ENCODE measurements at regions not wholly inside any gene's neighbourhood (a gene's known extent, or its start where the extent isn't known, plus 50 kb on each side); places are given as distances from the start of the nearest gene placed in this dataset.

DNA sequence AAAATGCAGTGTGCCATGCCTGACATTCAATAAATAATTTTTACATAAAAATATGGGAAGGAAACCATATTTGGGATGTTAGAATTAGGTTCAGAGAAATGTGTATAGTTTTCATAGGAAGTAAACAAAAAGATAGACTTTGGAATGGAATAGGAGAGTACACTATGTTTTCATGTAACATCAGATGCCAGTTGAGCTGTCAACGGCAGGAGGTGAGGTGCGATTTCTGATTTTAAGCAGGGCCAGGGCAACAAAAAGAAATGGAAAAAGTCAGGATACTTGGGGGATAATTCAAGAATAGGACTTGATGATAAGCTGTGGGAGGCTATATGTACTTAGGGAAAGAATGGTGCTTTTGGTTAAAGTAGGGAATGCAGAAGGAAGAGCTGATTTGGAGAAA is 639.5 kb downstream of the OTOL1 start:
- no peak for DNase-seq

DNA sequence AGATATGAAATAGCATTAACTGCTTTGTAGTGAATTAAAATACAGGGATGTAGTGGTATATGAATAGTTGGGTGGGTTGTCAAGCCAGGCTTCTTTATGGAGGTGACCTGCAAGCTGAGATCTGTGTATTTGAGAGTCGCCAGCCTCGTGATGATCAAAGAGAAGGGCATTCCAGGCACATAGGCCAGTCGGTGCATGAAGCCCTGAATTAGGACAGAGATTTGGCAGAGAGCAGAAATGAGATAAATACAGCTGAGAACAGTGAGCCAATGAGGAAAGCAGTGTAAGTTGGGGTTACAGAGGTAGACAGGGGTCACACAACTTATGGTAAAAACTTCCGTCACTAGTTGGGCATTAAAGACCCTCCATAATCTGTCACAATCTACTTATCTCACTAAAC is 641.9 kb downstream of the OTOL1 start:
- DNase-seq, result no peak

DNA sequence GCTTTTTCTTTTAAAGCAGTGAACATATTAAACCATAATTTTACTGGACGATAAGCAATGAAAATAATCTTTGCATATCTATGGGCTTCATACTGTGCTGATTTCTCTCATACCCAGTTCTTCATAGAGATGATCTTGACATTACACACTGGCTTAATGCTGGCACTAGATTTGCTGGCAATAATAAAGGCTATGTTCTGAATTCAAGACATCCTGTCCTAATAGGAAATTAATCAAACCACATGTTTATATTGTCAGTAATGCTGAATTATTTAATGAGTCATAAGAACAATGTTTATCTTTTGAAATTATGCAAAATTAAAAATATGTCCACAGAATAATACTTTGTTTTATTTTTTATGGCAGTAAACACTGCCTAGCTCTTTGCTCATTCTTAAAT is 643.2 kb downstream of the OTOL1 start:
- no peak for DNase-seq

DNA sequence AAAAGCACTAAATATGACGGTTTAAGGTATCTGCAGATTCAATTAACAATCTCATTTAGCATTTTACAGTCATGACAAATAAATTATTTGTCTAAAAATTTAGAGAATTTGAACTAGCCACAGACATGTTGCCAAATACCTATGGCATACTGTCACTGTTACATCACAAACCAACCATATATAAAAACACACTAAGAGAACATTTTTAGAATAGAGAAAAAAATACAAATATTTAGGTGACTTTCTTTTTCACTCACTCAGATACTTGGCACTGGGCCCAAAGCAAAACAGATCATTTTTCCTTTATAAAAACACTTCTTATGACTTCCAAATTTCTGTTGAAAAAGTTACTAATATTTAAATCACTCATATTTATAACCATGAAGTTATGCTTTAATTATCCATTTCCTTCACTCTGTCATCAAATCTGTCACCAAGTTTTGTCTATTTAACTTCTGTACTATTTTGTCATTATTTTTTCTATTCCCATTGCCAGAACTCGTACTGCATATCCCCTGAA is 644.7 kb downstream of the OTOL1 start:
- no peak for DNase-seq

DNA sequence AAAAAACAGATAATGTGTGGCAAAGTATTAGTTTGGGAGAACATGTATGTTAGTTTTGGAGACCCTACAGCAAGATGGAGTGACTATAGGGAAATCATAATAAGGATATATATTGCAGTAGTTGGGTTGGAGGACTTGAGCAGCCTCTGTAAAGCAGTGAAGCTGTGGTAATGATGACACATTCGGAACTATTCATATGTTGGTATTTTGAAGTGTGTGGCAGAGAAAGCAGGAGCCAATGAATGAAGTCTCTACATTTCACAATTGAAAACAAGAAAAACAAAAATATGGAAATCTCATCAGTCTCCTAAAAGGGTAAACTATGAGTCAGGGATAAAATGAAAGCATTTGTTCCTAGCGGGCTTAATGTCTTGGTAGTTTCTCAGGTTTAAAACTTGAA is 645.9 kb downstream of the OTOL1 start:
- no peak for DNase-seq

DNA sequence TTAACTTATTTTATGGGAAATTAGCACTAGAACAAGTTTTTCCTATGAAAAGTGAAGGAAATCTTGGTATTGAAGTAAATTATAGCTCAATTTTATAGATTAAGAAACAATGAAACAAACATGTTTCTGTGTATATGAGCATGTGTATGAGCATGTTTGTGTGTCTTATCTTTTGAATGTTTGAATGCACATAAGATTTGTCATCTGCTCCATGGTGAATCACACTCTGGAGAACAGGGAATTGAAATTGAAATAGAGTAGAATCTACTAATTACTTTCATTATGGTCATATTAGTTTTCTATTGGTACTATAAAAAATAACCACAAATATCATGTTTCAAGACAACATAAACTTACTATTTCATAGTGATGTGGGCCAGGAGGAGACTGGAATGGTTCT is 646.6 kb downstream of the OTOL1 start:
- no peak for DNase-seq

DNA sequence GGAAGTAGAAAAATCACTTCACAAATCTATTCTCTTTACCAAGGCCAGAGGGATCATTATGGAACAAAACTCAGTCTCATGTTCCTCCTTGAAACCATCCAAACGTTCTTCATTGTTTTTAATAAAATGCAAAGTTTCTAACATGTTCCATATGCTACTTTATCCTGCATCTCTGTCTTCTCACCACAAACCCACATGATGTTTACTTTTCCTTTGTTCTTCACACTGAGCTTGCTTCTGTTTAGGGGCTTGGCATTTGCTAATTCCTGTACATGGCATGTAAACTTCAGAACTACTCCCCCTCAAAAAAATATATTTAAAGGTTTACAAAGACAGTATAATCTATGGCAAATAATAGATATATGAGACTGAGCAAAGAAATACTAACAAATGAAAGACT is 651.4 kb downstream of the OTOL1 start:
- DNase-seq, result no peak

DNA sequence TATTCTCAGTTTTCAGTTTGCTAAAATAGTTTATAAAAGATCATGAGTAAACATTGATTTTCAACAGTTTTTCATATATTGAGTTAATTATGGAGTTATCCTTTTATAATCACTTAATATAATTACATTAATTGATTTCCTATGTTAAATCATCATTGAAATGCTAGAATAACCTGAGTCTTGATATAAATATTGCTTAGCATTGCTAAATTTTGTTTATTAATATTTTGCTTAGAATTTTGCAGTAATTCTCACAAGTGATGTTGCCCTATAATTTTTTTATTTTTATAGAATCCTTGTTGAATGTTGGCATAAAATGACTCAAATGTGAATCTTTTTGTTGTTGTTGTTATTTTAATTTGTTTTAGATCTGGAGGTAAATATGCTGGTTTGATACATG is 654.2 kb downstream of the OTOL1 start:
- no peak for DNase-seq

DNA sequence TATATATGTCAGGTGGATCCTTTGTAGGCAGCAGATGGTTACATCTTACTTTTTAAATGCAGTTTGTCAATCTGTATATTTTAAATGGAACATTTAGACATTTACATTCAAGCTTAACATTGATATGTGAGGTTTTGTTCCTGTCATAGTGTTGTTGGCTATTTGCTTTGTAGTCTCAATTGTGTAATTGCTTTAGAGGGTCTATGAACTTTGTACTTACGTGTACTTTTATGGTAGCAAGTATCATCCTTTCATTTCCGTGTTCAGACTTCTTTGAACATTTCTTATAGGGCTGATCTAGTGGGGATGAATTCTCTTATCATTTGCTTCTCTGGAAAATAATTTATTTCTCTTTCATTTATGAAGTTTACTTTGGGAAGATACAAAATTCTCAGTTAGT is 656.0 kb downstream of the OTOL1 start:
- no peak for DNase-seq

DNA sequence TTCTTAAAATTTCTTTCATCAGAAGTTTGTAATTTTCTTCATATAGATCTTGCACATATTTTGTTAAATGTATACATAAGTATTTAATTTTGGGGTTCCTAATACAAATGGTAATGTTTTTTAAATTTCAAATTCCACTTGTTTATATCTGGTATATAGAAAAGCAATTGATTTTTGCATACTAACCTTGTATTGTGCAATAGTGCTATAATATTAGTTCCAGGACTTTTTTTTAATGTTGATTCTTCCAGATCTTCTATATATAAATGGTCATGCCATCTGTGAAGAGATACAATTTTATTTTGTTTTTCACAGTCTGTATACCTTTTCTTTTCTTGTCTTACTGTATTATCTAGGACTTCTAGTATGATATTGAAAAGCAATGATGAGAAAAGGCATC is 665.0 kb downstream of the OTOL1 start:
- DNase-seq, result no peak

DNA sequence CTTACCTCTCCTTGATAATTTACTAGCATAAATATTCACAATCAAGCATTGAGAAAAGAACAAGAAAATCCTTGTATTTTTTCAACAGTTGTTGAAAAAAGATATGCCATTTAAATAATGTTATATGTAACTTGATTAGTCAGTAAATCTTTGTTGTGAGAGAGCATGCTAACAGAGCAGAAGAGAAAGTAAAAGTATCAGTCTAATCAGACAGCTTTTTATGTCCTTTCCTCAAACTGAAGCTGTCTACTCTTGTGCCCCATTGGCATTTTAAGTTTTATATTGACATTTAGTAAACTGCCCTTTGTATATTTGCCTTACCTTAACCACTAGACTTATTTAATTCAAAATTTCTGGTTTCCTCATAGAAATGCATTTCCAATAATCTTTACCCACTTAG is 668.7 kb downstream of the OTOL1 start:
- no peak for DNase-seq

DNA sequence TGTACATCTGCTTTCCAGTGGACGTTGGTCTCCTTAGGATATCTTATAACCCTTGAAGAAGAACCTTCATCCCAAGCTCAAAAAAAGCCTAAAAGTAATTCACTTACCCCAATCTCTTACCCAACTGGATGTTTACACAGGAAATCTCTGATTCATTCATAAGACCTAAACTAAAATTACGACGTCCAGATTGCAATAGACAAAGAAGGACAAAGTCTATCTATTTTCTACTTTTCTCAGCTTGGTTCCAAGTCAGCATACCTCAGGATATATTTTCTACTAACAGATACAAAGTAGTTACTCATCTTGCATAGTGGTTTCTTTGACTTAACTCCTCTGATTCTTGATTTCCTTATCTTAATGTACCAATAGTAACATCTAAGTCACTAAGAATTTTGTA is 669.9 kb downstream of the OTOL1 start:
- DNase-seq, result no peak

DNA sequence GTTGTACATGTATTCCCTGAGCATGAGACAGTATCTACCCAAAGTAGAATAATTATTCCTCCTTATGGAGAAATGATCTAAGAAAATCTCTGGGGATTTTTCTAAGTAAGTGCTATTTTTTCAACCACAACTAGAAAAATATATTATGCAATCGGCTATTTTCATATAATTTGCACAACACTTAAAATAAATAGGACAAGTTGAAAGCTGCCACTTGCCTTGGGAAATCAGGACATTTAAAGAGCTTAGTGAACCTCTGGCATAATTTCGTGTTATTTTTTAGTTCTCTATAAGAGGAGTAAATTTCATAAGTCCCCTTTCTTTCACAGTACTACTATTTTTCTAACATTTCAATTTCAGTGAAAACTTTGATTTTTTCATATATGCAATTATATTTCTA is 672.1 kb downstream of the OTOL1 start:
- no peak for DNase-seq

DNA sequence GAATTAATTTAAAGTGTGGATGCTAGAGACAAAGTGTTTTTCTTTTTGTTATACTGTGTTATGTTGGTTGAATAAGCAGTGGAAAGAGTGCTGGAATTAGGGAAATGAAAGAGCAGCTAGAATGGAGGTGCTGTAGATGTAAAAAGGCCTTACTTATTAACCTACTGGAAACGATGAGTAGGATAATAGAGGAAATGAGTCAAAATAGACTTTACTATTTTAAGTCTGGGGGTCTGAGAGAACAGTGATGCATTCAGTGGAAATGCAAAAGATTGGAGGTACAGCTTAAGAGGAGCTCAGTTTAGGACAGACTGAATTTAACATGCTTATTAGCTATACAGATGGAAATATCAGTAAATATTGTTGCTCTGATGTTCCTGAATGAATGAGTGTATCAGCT is 674.0 kb downstream of the OTOL1 start:
- DNase-seq, result no peak

DNA sequence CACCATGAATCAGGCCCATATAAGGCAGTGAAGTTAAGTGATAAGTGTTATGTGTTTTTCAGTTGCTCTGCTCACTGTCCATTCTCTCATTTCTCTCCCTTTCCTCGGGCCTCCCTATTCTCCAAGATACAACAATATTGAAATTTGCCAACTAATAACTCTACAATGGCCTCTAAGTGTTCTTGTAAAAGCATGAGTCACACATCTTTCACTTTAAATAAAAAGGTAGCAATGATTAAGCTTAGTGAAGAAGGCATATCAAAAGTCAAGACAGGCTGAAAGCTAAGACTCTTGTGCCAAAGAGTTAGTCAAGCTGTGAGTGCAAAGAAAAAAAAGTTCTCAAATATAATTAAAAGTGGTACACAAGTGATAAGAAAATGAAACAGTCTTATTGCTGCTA is 675.4 kb downstream of the OTOL1 start:
- DNase-seq, result no peak

DNA sequence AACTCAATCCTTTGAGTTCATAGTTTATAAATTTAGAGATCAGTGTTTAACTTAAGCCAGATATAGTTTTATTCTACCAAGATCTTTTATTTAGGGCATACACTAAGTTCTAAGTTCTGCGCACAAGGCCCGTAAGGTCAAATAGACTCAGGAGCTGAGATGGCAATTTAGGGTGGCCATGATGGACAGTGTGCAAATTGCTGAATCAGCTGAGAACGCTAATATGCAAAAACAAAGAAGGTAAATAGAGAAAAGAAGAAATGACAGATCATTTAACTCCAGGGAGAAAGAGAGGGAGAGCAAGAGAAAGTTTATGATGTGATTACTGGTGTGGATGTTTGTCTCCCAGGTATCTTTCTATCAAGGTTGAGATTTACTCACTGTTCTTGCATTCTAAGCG is 678.5 kb downstream of the OTOL1 start:
- DNase-seq, result no peak

DNA sequence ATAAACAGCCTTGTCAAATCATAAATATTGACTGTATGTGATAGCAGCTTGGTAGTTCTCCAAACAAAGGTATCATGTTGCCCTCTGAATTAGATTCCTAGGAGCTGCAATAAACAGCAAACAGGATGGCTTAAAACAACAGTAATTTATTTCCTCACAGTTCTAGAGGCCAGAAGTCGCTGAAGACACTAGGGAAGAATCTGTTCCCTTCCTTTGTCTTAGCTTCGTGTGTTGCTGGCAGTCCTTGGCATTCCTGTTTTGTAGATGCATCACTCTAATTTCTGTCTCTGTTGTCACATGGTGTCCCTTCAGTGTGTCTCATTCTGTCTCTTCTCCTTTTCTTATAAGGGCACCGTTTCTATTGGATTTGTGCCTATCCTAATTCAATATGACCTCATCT is 679.3 kb downstream of the OTOL1 start:
- no peak for DNase-seq

DNA sequence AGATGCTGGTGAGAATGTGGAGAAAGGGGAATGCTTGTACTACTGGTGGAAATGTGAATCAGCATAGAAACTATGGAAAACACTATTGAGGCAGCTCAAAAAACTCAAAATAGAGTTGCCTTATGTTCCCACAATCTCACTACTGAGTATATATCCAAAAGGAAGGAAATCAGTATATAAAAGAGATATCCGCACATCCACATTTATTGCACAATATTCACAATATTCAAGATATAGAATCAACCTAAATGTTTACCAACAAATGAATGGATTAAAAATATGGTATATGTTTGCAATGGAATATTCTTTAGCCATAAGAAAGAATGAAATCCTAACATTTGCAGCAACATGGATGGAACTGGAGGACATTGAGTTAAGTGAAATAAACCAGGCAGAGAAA is 686.8 kb downstream of the OTOL1 start:
- no peak for DNase-seq

DNA sequence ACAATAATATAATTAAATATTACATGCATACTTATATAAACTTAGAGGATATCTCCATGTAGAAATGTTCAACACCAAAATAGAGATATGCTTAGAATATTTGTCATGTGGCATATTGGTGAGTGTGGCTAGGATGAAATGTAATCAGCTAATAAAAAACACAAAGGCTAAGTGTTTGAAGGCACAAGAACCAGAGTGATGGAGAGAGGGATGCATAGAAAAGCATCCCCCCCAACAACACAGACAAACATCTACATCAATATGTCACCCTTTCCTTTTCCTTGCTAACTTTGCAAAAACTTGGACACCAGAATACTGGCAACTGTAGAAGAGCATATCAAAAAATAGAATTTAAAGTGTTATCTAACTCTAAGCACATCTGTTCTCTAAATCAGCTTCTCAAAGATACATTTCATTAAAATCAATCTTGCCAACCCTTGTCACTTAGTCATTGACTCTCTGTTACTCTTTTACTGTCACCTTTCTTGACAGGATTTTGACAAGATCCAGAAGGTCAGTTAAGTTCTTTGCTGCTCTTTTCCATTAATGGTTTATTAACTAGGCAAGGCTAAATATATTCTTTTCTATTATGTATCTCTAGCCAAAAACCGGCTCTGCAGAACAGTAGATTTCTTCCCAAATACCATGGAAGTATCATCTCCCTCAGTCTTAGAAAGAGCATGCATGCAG is 695.9 kb downstream of the OTOL1 start:
- no peak for DNase-seq

DNA sequence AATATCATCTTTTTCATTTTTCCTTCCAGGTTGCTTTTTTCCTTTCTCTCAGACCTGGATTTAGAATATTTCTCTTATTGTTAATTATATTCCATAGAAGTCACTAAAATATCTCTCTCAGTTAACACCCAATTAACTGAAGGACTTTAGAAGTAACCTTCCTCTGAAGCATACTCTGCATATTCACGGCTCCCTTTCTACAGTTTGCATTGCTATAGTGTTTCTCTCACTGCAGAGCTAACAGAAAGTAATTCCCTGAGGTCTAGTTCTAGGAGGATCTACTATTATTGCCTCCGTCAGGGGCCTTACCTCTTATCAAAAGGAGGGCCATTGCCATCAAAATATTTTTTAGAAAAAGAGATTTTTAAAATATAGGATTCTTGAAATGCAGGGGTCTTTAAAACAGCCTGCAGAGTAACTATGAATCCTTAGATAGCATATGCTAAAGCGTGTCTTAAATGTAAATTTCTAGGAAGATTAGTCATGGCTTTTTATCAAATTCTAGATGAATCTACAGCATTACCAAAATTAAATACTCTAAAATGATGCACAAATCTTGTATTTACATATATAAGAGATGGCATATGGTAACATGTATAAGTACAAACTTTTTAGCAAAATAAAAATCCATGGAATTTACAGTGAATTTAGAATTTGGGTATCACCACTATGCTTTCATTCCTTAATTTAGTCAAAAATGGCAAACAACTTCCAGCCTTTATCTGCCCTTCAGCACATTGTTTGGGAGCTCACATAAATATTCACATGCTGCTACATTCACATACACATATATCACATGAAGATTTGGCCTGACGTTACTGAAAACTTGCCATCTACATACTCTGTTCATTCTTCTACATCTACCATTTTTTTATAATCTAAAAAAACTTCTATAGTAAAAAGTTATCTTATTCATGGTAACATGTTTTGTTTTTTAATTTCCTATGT is 696.8 kb downstream of the OTOL1 start:
- no peak for DNase-seq

DNA sequence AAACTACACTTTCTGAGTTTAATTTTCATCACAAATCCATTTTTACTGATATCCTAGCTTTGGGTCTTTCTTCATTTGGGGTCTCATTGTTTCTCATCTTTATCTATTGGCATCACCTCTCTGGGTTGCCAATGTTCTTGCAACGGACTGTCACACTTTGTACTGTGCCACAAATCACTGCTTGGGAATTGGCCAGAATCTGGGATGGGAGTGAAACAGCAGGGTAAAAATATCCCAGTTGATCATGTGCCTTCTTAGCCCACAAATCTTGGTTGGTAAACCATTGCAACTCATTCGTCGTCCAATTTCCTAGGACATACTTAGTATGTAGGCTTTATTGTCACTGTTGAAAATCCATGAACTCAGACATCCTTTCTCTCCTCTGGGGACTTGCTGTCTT is 698.5 kb downstream of the OTOL1 start:
- no peak for DNase-seq

DNA sequence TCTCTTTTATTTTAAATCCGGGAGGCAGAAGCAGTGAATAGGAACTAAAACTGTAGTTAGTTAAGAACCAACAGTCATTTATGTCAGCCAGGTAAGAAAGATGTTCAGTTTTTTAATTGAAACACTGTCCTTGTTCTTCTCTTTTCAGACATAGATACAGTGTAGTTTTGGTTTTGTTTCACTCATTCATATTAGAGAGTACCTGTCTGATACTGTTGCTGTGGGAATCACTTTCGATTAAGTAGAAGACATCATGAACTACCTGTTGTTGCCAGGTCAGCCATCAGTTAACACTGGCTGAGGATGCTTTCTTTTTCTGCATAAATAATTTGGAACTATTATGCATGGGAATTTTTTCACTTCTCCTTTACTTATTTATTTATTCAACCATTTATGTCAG is 700.4 kb downstream of the OTOL1 start:
- DNase-seq, result no peak

DNA sequence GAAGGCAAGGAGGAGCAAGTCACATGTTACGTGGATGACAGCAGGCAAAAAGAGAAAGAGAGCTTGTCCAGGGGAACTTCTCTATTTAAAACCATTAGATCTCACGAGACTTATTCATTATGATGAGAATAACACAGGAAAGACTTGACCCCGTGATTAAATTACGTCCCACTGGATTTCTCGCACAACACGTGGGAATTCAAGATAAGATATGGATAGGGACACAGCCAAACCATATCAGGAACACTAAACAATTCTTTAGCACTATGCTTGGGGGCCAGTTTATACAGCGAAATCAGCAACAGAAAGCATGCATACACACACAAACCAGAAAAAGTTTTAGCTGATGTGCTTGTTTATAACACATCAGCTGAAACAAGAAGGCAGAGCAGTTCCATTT is 704.2 kb downstream of the OTOL1 start:
- DNase-seq, result no peak

DNA sequence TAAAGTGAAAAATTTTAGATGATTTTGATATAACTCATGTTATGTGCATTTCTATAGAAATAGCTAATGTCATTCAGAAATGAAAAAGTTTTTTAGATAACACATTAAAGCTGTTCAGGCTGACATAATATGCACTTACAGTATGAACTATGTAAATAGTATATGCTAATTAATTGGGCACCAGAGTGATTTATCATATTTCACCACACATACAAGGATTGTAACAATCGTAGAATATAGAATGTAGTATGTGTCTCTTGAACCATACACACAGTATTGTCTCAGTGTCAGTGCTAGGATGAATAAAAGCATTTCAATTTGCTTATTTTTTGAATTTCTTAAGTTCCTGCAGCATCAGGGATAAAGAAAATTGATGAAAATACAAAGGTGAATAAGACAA is 710.0 kb downstream of the OTOL1 start:
- no peak for DNase-seq
